ENCODE measurements at regions not wholly inside any gene's neighbourhood (a gene's known extent, or its start where the extent isn't known, plus 50 kb on each side); places are given as distances from the start of the nearest gene placed in this dataset.

- DNase-seq (ENCODE audit: low read depth), result no peak
Observed at GRCh38 chr11:104254347-104254746, 90.4 kb upstream of the PDGFD start.

DNA sequence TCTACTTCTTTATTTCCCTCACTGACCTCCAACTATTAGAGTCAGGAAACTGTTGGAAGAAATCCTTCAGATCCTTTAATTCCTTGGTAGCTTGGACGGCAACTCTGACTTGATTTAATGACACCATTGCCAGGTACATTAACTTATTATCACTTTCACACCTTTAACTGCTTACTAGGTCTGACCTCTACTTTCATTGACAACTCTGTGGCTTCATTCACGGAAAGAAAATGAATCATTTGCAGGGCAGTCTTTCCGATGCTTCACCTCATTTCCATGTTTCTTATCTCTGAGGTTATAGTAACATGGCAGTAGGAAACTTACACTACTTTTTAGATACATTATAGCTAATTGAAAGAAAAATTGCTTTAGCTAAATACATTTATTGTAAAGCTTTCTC is 82.6 kb upstream of the PDGFD start:
- no peak for DNase-seq (ENCODE audit: low read depth)

GRCh38 chr11:104238916-104239315 is 75.0 kb upstream of the PDGFD start:
- DNase-seq (ENCODE audit: low read depth), result no peak

DNA sequence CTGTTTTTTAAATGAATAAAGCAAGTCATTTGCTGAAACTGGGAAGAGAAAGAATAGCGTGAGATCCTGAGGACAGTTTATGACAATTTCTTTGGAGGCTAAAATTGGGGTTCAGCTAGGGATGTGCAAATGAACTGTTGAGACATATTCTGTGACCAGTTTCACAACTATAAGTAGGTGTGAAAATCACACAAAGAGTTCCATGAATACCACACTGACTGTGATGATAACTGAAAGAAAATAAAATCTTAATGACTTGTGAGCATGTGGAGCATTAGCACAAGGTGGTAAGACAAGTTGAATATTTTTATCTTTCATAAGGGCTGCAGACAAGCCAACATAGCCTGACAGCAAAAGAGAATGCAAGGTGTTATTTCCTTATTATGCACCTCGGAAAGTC is 61.1 kb upstream of the PDGFD start:
- no peak for DNase-seq (ENCODE audit: low read depth)

GRCh38 chr11:104222464-104222863 is 58.5 kb upstream of the PDGFD start:
- DNase-seq (ENCODE audit: low read depth), result no peak

- no peak for DNase-seq (ENCODE audit: low read depth)
Observed at GRCh38 chr11:104221455-104221854, 57.5 kb upstream of the PDGFD start.

DNA sequence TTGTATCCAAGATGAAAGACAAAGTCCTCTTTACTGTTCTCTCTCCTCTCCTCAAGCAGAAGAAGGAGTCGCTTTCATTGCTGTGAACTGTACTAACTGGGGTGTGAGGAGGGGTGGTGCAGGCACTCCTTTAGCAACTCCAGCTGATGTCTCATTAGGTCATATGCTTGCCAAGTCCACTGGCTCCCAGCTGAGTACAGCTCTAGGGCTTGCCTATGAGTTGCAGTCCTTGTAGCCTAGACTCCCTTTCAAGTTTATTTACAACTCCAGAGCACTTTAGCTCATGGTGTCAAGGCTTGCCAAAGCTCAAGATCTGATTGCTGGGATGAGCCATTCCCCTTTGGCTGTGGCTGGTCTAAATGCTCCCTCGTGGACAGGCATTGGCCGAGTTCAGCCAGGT is 55.1 kb upstream of the PDGFD start:
- DNase-seq (ENCODE audit: low read depth), result no peak

DNA sequence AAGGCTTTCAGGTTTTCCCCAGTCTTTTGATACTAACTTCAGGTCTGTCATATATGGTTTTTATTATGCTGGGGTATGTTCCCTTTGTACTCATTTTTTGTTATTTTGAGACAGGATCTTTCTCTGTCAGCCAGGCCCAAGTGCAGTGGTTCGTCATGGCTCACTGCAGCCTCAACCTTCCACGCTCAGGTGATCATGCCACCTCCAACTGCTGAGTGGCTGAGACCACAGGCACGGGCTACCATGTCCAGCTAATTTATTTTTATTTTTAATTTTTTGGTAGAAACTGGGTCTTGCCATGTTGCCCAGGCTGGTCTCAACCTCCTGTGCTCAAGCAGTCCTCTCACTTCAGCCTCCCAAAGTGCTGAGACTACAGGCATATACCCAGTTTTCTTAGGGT is 50.6 kb upstream of the PDGFD start:
- no peak for DNase-seq (ENCODE audit: low read depth)
